ENCODE measurements at regions not wholly inside any gene's neighbourhood (a gene's known extent, or its start where the extent isn't known, plus 50 kb on each side); places are given as distances from the start of the nearest gene placed in this dataset.

DNA sequence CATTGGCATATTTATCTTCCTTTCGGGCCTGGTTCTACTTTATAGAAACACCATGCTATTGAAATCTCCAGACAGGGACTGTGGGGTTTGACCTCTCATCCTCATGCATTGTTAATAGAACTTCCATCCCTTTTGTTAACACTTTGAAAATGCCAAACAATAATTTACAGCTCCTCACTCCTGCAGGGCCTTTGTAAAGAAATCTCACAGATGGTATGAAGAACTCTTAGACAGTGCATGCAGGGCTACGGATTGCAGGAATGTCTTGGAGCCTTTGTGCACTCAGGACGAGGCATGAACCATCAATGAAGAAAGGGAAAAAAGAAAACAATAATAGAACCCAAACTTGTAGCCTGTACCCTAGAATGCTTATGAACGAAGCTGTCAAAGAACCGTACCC, 92.8 kb upstream of the TMEM47 start:
- TF ChIP-seq SP2 (tag by site-specific recombination; IDR thresholded peaks at IDR 0.05) (no peak), ZNF202 (tag by site-specific recombination; IDR thresholded peaks at IDR 0.05; ENCODE audit: borderline replicate concordance) (no peak), MYNN (tag by site-specific recombination; IDR thresholded peaks at IDR 0.05; ENCODE audit: borderline replicate concordance) (no peak), ZNF791 (tag by site-specific recombination; IDR thresholded peaks at IDR 0.05) (no peak), ZNF837 (tag by site-specific recombination; IDR thresholded peaks at IDR 0.05) (no peak)
- TF ChIP-seq, protein P1, sequence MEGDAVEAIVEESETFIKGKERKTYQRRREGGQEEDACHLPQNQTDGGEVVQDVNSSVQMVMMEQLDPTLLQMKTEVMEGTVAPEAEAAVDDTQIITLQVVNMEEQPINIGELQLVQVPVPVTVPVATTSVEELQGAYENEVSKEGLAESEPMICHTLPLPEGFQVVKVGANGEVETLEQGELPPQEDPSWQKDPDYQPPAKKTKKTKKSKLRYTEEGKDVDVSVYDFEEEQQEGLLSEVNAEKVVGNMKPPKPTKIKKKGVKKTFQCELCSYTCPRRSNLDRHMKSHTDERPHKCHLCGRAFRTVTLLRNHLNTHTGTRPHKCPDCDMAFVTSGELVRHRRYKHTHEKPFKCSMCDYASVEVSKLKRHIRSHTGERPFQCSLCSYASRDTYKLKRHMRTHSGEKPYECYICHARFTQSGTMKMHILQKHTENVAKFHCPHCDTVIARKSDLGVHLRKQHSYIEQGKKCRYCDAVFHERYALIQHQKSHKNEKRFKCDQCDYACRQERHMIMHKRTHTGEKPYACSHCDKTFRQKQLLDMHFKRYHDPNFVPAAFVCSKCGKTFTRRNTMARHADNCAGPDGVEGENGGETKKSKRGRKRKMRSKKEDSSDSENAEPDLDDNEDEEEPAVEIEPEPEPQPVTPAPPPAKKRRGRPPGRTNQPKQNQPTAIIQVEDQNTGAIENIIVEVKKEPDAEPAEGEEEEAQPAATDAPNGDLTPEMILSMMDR (tag by site-specific recombination; IDR thresholded peaks at IDR 0.05): no peak
- TF ChIP-seq, protein P2, sequence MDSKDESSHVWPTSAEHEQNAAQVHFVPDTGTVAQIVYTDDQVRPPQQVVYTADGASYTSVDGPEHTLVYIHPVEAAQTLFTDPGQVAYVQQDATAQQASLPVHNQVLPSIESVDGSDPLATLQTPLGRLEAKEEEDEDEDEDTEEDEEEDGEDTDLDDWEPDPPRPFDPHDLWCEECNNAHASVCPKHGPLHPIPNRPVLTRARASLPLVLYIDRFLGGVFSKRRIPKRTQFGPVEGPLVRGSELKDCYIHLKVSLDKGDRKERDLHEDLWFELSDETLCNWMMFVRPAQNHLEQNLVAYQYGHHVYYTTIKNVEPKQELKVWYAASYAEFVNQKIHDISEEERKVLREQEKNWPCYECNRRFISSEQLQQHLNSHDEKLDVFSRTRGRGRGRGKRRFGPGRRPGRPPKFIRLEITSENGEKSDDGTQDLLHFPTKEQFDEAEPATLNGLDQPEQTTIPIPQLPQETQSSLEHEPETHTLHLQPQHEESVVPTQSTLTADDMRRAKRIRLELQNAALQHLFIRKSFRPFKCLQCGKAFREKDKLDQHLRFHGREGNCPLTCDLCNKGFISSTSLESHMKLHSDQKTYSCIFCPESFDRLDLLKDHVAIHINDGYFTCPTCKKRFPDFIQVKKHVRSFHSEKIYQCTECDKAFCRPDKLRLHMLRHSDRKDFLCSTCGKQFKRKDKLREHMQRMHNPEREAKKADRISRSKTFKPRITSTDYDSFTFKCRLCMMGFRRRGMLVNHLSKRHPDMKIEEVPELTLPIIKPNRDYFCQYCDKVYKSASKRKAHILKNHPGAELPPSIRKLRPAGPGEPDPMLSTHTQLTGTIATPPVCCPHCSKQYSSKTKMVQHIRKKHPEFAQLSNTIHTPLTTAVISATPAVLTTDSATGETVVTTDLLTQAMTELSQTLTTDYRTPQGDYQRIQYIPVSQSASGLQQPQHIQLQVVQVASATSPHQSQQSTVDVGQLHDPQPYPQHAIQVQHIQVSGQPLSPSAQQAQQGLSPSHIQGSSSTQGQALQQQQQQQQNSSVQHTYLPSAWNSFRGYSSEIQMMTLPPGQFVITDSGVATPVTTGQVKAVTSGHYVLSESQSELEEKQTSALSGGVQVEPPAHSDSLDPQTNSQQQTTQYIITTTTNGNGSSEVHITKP (tag by site-specific recombination; IDR thresholded peaks at IDR 0.05): no peak
